GM21737 (cell line): ENCODE measurements at regions not wholly inside any gene's neighbourhood (a gene's known extent, or its start where the extent isn't known, plus 50 kb on each side); places are given as distances from the start of the nearest gene placed in this dataset.

Source experiments
- ATAC-seq: cut with Tn5 transposase; IDR thresholded peaks from one replicate; pipeline ENCODE4 v1.9.1; 2021; ENCODE audit warnings: mild to moderate bottlenecking, moderate library complexity; ENCODE audit not compliant: unreplicated experiment

DNA sequence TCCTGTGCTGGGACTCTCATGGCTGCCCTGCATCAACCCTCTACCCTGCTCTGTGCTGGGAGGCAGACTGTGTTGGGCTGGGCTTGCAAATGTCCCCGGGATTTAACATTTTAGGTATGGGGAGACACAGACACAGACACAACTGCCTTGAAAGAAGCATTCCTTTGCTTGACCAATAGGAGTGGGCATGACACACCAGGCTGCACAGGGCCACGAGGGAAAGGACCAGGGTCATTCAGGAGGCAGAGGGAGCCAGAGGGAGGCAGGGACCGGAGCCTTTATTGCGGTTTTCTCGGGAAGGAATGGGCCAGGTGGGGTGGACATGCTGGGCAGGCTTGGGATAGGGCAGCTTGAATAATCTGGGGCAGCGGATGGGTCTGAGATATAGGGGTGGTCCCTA is 238.7 kb upstream of the COPS8 start:
- ATAC-seq, result no peak

- ATAC-seq, result no peak
Measured at GRCh38 chr2:236847538-236848263, 238.0 kb upstream of the COPS8 start.

GRCh38 chr2:236848501-236848900 is 237.2 kb upstream of the COPS8 start:
- no peak for ATAC-seq

DNA sequence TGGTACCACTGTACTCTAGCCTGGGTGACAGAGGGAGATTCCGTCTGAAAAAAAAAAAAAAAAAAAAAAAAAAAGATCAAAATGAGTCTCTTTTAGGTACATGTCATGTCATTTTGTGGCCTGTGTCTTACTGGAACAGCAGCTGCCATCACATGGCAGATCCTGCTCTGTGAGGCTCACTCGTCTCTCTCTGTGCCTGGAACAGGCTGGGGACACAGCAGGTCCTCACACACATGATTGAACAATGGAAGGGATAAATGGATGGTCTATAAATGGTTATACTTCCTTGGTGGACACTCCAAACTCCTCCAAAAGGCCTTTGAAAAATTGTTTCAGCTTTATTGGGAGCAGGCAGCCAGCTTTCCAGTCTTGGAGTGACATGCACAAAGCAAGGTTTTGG is 236.2 kb upstream of the COPS8 start:
- no peak for ATAC-seq

- ATAC-seq, result no peak
Measured at GRCh38 chr2:236849940-236850339, 235.7 kb upstream of the COPS8 start.

DNA sequence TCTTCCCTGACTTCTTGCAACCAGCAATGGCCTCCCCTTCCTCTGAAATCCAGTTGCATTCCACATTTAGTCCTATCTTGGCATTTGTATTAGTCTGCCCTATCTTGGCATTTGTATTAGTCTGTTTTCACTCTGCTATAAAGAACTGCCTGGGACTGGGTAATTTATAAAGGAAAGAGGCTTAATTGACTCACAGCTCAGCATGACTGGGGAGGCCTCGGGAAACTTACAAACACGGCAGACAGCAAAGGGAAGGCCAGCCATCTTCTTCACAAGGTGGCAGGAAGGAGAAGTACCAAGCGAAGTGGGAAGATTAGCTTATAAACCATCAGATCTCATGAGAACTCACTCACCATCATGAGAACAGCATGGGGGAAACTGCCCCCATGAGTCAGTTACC is 234.5 kb upstream of the COPS8 start:
- ATAC-seq, result no peak

DNA sequence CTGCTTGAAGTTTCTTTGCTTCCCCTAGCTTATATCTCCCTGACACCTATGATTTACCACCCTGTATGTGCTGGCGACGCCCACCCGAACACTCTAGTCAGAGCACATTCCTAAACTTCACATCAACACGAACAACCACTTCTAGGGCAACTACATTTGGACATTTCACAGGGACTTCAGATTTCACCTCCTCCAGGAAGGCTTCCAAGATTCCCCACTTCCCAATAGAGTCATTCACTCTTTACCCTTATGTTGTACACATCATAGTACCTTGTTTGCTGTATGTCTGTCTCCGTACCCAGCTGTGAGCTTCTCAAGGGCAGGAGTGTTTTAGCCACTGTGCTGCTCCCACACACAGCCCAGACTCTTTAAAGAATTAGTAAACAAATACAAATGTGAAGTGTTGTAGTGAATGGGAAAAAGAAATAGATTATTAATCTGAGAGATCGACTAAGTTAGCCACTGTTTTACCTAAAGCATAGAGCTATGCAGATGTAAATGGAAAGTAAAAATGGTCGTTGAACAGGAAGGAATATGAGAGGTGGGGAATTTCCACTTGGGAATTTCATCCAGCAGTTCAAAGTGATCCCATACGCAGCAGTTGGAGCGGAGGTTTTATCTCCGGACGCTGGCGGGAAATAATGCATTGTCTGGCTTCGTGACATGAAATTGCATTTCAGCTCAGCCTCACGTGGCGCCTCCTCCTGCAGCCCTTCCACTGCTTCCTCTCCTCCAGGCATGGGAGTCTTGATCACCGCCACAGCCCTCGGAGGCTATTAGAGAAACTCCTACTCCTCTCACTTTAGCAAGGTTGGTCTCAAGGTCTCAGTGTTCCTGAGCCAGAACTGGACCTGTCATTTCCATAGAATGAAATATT is 233.4 kb upstream of the COPS8 start:
- ATAC-seq, result no peak

GRCh38 chr2:236852977-236853374 is 232.7 kb upstream of the COPS8 start:
- ATAC-seq, result no peak

GRCh38 chr2:236853585-236854051 is 232.1 kb upstream of the COPS8 start:
- no peak for ATAC-seq

GRCh38 chr2:236855176-236855865 is 230.4 kb upstream of the COPS8 start:
- ATAC-seq, result no peak

GRCh38 chr2:236855866-236856847 is 229.5 kb upstream of the COPS8 start:
- ATAC-seq, result no peak

GRCh38 chr2:236856848-236857235 is 228.8 kb upstream of the COPS8 start:
- ATAC-seq, result no peak

- no peak for ATAC-seq
Measured at GRCh38 chr2:236857246-236857645, 228.4 kb upstream of the COPS8 start.

GRCh38 chr2:236857781-236858180 is 227.9 kb upstream of the COPS8 start:
- no peak for ATAC-seq

DNA sequence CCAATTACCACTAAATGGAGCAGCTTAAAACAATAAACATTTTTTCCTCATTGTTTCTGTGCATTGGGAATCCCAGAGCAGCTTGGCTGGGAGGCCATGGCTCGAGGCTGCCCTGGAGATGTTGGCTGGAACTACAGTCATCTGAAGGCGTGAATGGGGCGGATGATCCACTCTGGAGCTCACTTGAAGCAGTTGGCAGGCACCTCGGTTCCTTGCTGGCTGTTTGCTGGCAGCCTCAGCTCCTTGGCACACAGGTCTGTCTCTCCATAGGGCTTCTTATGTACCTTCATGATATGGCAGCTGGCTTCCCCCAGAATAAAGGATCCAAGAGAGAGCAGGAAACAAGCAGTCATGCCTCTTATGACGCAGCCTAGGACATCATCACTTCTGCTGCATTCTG is 227.0 kb upstream of the COPS8 start:
- no peak for ATAC-seq

DNA sequence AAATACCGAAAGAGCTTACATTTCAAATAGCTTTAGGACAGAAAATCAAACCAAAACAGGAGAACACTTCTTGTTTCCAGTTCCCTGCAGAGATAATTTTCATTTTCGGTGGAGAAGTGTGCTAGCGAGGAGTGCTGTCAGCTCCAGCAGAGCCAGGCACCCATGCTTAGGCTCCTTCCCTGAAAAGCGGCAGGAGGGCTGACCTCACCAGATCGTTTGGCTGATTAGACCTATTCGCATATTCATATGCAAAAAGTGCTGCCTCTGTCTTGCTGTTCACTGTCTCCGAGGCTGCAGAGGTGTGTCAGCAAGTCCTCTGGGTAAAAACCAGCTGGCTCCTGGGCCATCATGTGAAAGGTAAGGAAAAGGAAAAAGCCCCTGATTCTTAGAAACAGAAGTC is 225.8 kb upstream of the COPS8 start:
- no peak for ATAC-seq

GRCh38 chr2:236861196-236861875 is 224.4 kb upstream of the COPS8 start:
- ATAC-seq, result no peak

DNA sequence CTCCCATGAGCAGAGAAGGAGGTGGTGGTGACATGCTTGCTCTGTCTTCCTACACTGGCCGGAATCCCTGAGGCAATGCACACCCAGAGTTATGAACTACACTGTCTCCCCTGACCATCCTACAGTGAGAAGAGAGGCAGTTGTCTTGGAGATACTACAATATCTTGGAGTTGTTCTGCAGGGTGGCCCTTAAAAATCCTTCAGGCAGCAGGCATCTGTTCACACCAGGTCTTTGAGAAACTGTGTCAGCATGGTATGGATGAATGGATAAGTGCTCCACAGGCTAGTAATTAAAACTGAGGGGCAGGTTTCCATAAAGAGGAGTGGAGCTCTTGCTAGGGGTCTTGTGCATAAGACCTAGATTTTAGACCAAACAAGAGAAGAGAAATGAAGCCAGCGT is 223.7 kb upstream of the COPS8 start:
- ATAC-seq, result no peak

DNA sequence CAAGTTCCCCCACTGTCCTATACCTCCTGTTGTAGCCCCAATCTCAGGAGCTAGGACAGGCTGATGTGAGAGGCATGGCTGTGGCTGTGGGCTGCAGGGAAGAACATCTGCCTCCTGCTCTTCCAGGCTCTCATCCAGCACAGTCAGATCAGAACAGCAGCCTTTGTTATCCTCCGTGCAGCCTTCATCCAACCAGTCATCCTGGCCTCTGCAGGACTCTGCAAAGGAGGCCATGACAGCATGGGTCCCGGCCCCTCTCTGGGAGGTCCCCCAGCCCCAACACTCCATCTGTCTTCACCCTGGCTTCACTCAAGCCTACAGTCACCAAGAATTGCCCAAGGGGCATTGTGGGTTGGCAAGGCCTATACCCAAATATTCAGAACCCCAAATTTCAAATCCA is 223.2 kb upstream of the COPS8 start:
- ATAC-seq, result no peak
